IMR-90 (cell line): ENCODE measurements at regions not wholly inside any gene's neighbourhood (a gene's known extent, or its start where the extent isn't known, plus 50 kb on each side); places are given as distances from the start of the nearest gene placed in this dataset.

Experiments
- ATAC-seq: fragments of 200-7000 bp; cut with Tn5 transposase; 2 replicates; pipeline ENCODE4 v1.9.1; 2020; ENCODE audit warnings: low read depth, mild to moderate bottlenecking, moderate library complexity
- BruUV-seq: library from RNA; stranded (reverse); fragments of 400-500 nt; replicated peaks from 2 replicates; lab custom pipeline; 2021; lab: Mats Ljungman, UMichigan
- CTCF ChIA-PET: fragments of 300-600 bp; formaldehyde crosslinking; extraction: SDS; loops from one replicate; lab custom pipeline; 2021; ENCODE audit warnings: antibody characterized with exemption; lab: Yijun Ruan, JAX
- POLR2A ChIA-PET: fragments of 300-600 bp; sonication (Branson Sonifier 250); formaldehyde crosslinking; loops from one replicate; lab custom pipeline; 2022; ENCODE audit warnings: antibody characterized with exemption; ENCODE audit not compliant: unreplicated experiment; lab: Charles Lee
- DNase-seq: peaks from one replicate; pipeline ENCODE4 v3.0.0; 2013
- H2AFZ ChIP-seq: replicated peaks from 2 replicates; pipeline ENCODE3; 2013; ENCODE audit warnings: low read length, mild to moderate bottlenecking; ENCODE audit not compliant: poor library complexity
- H2AK5ac ChIP-seq: 2 replicates; pipeline ENCODE4 v1.6.1; 2013; ENCODE audit warnings: low read depth, low read length, inconsistent platforms
- H2AK9ac ChIP-seq: replicated peaks from 2 replicates; pipeline ENCODE3; 2013; ENCODE audit warnings: mild to moderate bottlenecking, low read depth, low read length, moderate library complexity; ENCODE audit not compliant: poor library complexity
- H2BK120ac ChIP-seq: 2 replicates; pipeline ENCODE4 v1.6.1; 2013; ENCODE audit warnings: low read depth, low read length, inconsistent platforms
- H2BK15ac ChIP-seq: 3 replicates; pipeline ENCODE4 v1.6.1; 2013; ENCODE audit warnings: low read depth, low read length, inconsistent platforms
- H2BK20ac ChIP-seq: 2 replicates; pipeline ENCODE4 v1.6.1; 2013; ENCODE audit warnings: low read depth, mild to moderate bottlenecking, inconsistent platforms, low read length, moderate library complexity
- H2BK5ac ChIP-seq: 2 replicates; pipeline ENCODE4 v1.6.1; 2013; ENCODE audit warnings: mild to moderate bottlenecking, low read depth, low read length, inconsistent platforms; ENCODE audit not compliant: poor library complexity, severe bottlenecking
- H3K14ac ChIP-seq: replicated peaks from 2 replicates; pipeline ENCODE4 v1.6.1; 2013; ENCODE audit warnings: low read depth, low read length, inconsistent platforms
- H3K18ac ChIP-seq: 2 replicates; pipeline ENCODE4 v1.6.1; 2013; ENCODE audit warnings: low read depth, low read length, control low read depth
- H3K23ac ChIP-seq: 2 replicates; pipeline ENCODE4 v1.6.1; 2013; ENCODE audit warnings: low read depth, low read length, inconsistent platforms
- H3K27ac ChIP-seq: 2 replicates; pipeline ENCODE4 v1.5.1; 2013; ENCODE audit warnings: mild to moderate bottlenecking, control low read depth, low read length; ENCODE audit not compliant: insufficient read depth
- H3K27me3 ChIP-seq: 2 replicates; pipeline ENCODE4 v1.6.1; 2013; ENCODE audit warnings: low read length; ENCODE audit not compliant: control insufficient read depth, insufficient read depth
- H3K36me3 ChIP-seq: 2 replicates; pipeline ENCODE4 v1.6.1; 2013; ENCODE audit warnings: low read length, mixed read lengths; ENCODE audit not compliant: control insufficient read depth, insufficient read depth
- H3K4ac ChIP-seq: 2 replicates; pipeline ENCODE4 v1.6.1; 2013; ENCODE audit warnings: low read depth, low read length, inconsistent platforms
- H3K4me1 ChIP-seq: 2 replicates; pipeline ENCODE4 v1.6.1; 2013; ENCODE audit warnings: low read length, mixed read lengths; ENCODE audit not compliant: control insufficient read depth, insufficient read depth
- H3K4me2 ChIP-seq: 2 replicates; pipeline ENCODE4 v1.6.1; 2013; ENCODE audit warnings: low read depth, mild to moderate bottlenecking, control low read depth, low read length, moderate library complexity
- H3K4me3 ChIP-seq: 2 replicates; pipeline ENCODE4 v1.5.1; 2013; ENCODE audit warnings: low read depth, mild to moderate bottlenecking, control low read depth, low read length, moderate library complexity; ENCODE audit not compliant: insufficient read depth
- H3K56ac ChIP-seq: 2 replicates; pipeline ENCODE4 v1.6.1; 2013; ENCODE audit warnings: low read length, inconsistent platforms; ENCODE audit not compliant: insufficient read depth; ENCODE audit errors: extremely low read depth
- H3K79me1 ChIP-seq, 2 experiments: 2 replicates each; pipeline ENCODE4 v1.6.1; 2013; ENCODE audit warnings: low read length in 2 of 2, inconsistent platforms in 1 of 2, low read depth in 1 of 2
- H3K9ac ChIP-seq: 2 replicates; pipeline ENCODE4 v1.6.1; 2013; ENCODE audit warnings: low read depth, low read length, control low read depth
- H3K9me1 ChIP-seq: 2 replicates; pipeline ENCODE4 v1.6.1; 2013; ENCODE audit warnings: low read length, inconsistent platforms; ENCODE audit not compliant: insufficient read depth
- H3K9me3 ChIP-seq: 2 replicates; pipeline ENCODE4 v1.6.1; 2013; ENCODE audit warnings: low read length; ENCODE audit not compliant: control insufficient read depth, insufficient read depth
- H4K20me1 ChIP-seq: 2 replicates; pipeline ENCODE4 v1.6.1; 2013; ENCODE audit warnings: low read length, inconsistent platforms; ENCODE audit not compliant: insufficient read depth
- H4K5ac ChIP-seq: 2 replicates; pipeline ENCODE4 v1.6.1; 2013; ENCODE audit warnings: mild to moderate bottlenecking, low read depth, low read length, control low read depth
- H4K8ac ChIP-seq, 2 experiments: 2 replicates each; pipeline ENCODE4 v1.6.1; 2013; ENCODE audit warnings: low read depth in 2 of 2, low read length in 2 of 2, control low read depth in 1 of 2, inconsistent platforms in 1 of 2
- H4K91ac ChIP-seq: 2 replicates; pipeline ENCODE4 v1.6.1; 2013; ENCODE audit warnings: low read depth, low read length, inconsistent platforms; ENCODE audit not compliant: insufficient read depth
- BHLHE40 ChIP-seq: fragments of 150-350 bp; IDR thresholded peaks from 2 replicates; pipeline ENCODE4 v1.6.1; 2016; ENCODE audit warnings: mild to moderate bottlenecking, low read depth, low read length
- CEBPB ChIP-seq: IDR thresholded peaks from 2 replicates; pipeline ENCODE4 v1.6.1; 2012; ENCODE audit warnings: low read depth, low read length, improper control_type of control experiment
- ELK1 ChIP-seq: fragments of 150-350 bp; IDR thresholded peaks from 2 replicates; pipeline ENCODE4 v1.6.1; 2016; ENCODE audit warnings: low read depth, mild to moderate bottlenecking, low read length, moderate library complexity, borderline replicate concordance
- MAZ ChIP-seq: IDR thresholded peaks from 2 replicates; pipeline ENCODE4 v1.6.1; 2012; ENCODE audit warnings: low read depth, mild to moderate bottlenecking, low read length, improper control_type of control experiment, moderate library complexity, borderline replicate concordance
- MXI1 ChIP-seq: IDR thresholded peaks from 2 replicates; pipeline ENCODE4 v1.6.1; 2012; ENCODE audit warnings: low read depth, mild to moderate bottlenecking, low read length, moderate library complexity, borderline replicate concordance
- NFE2L2 ChIP-seq: fragments of 150-350 bp; IDR thresholded peaks from 2 replicates; pipeline ENCODE4 v1.6.1; 2016; ENCODE audit warnings: low read depth, mild to moderate bottlenecking, low read length
- POLR2A ChIP-seq: IDR thresholded peaks from 2 replicates; pipeline ENCODE4 v1.6.1; 2012; ENCODE audit warnings: mild to moderate bottlenecking, low read depth, low read length
- RCOR1 ChIP-seq: IDR thresholded peaks from 2 replicates; pipeline ENCODE4 v1.6.1; 2012; ENCODE audit warnings: mild to moderate bottlenecking, low read length, improper control_type of control experiment; ENCODE audit not compliant: insufficient replicate concordance
- RFX5 ChIP-seq: IDR thresholded peaks from 2 replicates; pipeline ENCODE4 v1.8.0; 2012; ENCODE audit warnings: low read depth, mild to moderate bottlenecking, low read length, moderate library complexity
- SMC3 ChIP-seq: fragments of 150-350 bp; IDR thresholded peaks from 2 replicates; pipeline ENCODE4 v1.6.1; 2016; ENCODE audit warnings: low read depth, mild to moderate bottlenecking, antibody characterized with exemption, low read length, moderate library complexity
- USF2 ChIP-seq: fragments of 150-350 bp; IDR thresholded peaks from 2 replicates; pipeline ENCODE4 v1.6.1; 2017; ENCODE audit warnings: mild to moderate bottlenecking, antibody characterized with exemption, low read length, low read depth
- dilution Hi-C: fragments of 300-500 bp; cut with HindIII; formaldehyde crosslinking; loops from one replicate; pipeline ENCODE4 v1.14.3; 2018; ENCODE audit warnings: low sequenced_read_pairs; ENCODE audit not compliant: unreplicated experiment
- in situ Hi-C: fragments of 300-500 bp; cut with MboI; formaldehyde crosslinking; loops from 3 replicates; pipeline ENCODE4 v1.14.3; 2019; ENCODE audit warnings: low sequenced_read_pairs, inconsistent platforms, mixed read lengths
- intact Hi-C: fragments of 100-400 bp; cut with micrococcal nuclease; formaldehyde crosslinking; loops from 2 replicates; pipeline ENCODE4 v1.10.0; 2022

GRCh38 chr3:99434190-99434589, 204.2 kb upstream of the COL8A1 start:
- DNase-seq (peak; percentile 18), ATAC-seq (peak; percentile 61)
- H4K20me1 ChIP-seq = no peaks in the 10 kb centered on the region
- in situ Hi-C loops = no loop called here
- H3K23ac ChIP-seq = no peak overlapping the region
- POLR2A ChIA-PET = no interaction called here
- no peak for TF ChIP-seq MXI1
- TF ChIP-seq RCOR1 = no peak
- no peak for TF ChIP-seq USF2
- no peak for TF ChIP-seq RFX5
- TF ChIP-seq MAZ = no peak
- TF ChIP-seq ELK1 = no peak
- TF ChIP-seq NFE2L2 = no peak
- no peak for TF ChIP-seq SMC3
- TF ChIP-seq BHLHE40 = no peak
- no peak for TF ChIP-seq CEBPB
- no peak for TF ChIP-seq POLR2A
- no peak overlapping the region for H2AK9ac ChIP-seq
- H3K4ac ChIP-seq = no peak overlapping the region
- H3K9me1 ChIP-seq = no peaks in the 10 kb centered on the region
- no peaks in the 10 kb centered on the region for H3K36me3 ChIP-seq
- H3K79me1 ChIP-seq = no peaks in the 10 kb centered on the region
- dilution Hi-C loops = no loop called here
- no peak overlapping the region for H4K91ac ChIP-seq
- no peaks in the 10 kb centered on the region for H3K4me1 ChIP-seq
- no peak overlapping the region for H3K4me3 ChIP-seq
- no peak overlapping the region for H2BK15ac ChIP-seq
- intact Hi-C loops = no loop called here
- H2BK120ac ChIP-seq = no peak overlapping the region
- H2AK5ac ChIP-seq = no peak overlapping the region
- no peak overlapping the region for H4K5ac ChIP-seq
- H2AFZ ChIP-seq = no peak overlapping the region
- no peaks in the 10 kb centered on the region for H3K27me3 ChIP-seq
- H4K8ac ChIP-seq = no peak overlapping the region
- CTCF ChIA-PET = interaction anchor here (1.2 kb wide), 1 partner anchor 29 kb away, joined by 3 read pairs; no protein-coding TSS in a partner anchor
- H3K9me3 ChIP-seq = no peaks in the 10 kb centered on the region
- no peak overlapping the region for H3K9ac ChIP-seq
- H2BK20ac ChIP-seq = no peak overlapping the region
- H3K18ac ChIP-seq = no peak overlapping the region
- no peak overlapping the region for H3K27ac ChIP-seq
- H3K4me2 ChIP-seq = no peak overlapping the region; the same call in 1 of the 2 replicates
- no TSS peak for BruUV-seq
- H3K14ac ChIP-seq = no peak overlapping the region
- no peak overlapping the region for H3K56ac ChIP-seq
- H2BK5ac ChIP-seq = no peak overlapping the region
